ENCODE measurements at regions not wholly inside any gene's neighbourhood (a gene's known extent, or its start where the extent isn't known, plus 50 kb on each side); places are given as distances from the start of the nearest gene placed in this dataset.

GRCh38 chr21:19261731-19262376 lies 858.3 kb upstream of the TMPRSS15 start:
- DNase-seq = no peak

GRCh38 chr21:19266636-19267035 lies 863.1 kb upstream of the TMPRSS15 start:
- no peak for DNase-seq

GRCh38 chr21:19268686-19269085 lies 865.1 kb upstream of the TMPRSS15 start:
- DNase-seq = no peak

- DNase-seq = no peak
These were observed 871.5 kb upstream of the TMPRSS15 start for GRCh38 chr21:19275065-19275464.

GRCh38 chr21:19276665-19277064 lies 873.1 kb upstream of the TMPRSS15 start:
- no peak for DNase-seq

- no peak for DNase-seq
These were observed 883.3 kb upstream of the TMPRSS15 start for GRCh38 chr21:19286876-19287275.

- no peak for DNase-seq
These were observed 886.7 kb upstream of the TMPRSS15 start for GRCh38 chr21:19290328-19290727.

GRCh38 chr21:19320291-19320690 lies 916.7 kb upstream of the TMPRSS15 start:
- no peak for DNase-seq

GRCh38 chr21:19321688-19322087 lies 918.1 kb upstream of the TMPRSS15 start:
- DNase-seq = no peak

GRCh38 chr21:19322360-19322759 lies 918.8 kb upstream of the TMPRSS15 start:
- DNase-seq = peak in 1 of 2 experiments; percentile 3

- no peak for DNase-seq
These were observed 923.1 kb upstream of the TMPRSS15 start for GRCh38 chr21:19326531-19327319.

- DNase-seq = no peak
These were observed 925.4 kb upstream of the TMPRSS15 start for GRCh38 chr21:19328954-19329353.

GRCh38 chr21:19340303-19340702 lies 936.7 kb upstream of the TMPRSS15 start:
- no peak for DNase-seq

- no peak for DNase-seq
These were observed 937.4 kb upstream of the TMPRSS15 start for GRCh38 chr21:19340954-19341353.

- DNase-seq = no peak
These were observed 940.1 kb upstream of the TMPRSS15 start for GRCh38 chr21:19343711-19344110.

GRCh38 chr21:19350286-19350685 lies 946.7 kb upstream of the TMPRSS15 start:
- DNase-seq = no peak

- DNase-seq = no peak
These were observed 949.7 kb upstream of the TMPRSS15 start for GRCh38 chr21:19353256-19353655.

- DNase-seq = no peak
These were observed 965.4 kb upstream of the TMPRSS15 start for GRCh38 chr21:19368944-19369343.

- DNase-seq = no peak
These were observed 988.8 kb upstream of the TMPRSS15 start for GRCh38 chr21:19392390-19392789.

GRCh38 chr21:19400223-19400770 lies 996.7 kb upstream of the TMPRSS15 start:
- no peak for DNase-seq

GRCh38 chr21:19402870-19403269 lies 999.3 kb upstream of the TMPRSS15 start:
- DNase-seq = no peak

GRCh38 chr21:19405326-19405725 lies 1001.7 kb upstream of the TMPRSS15 start:
- DNase-seq = no peak

GRCh38 chr21:19420565-19420964 lies 1017.0 kb upstream of the TMPRSS15 start:
- no peak for DNase-seq

GRCh38 chr21:19433623-19434022 lies 1030.0 kb upstream of the TMPRSS15 start:
- DNase-seq = no peak

Data from SW 1271 (cell line).